IPS-NIHi7 (cell line): ENCODE measurements at regions not wholly inside any gene's neighbourhood (a gene's known extent, or its start where the extent isn't known, plus 50 kb on each side); places are given as distances from the start of the nearest gene placed in this dataset.

Experiments used
- DNase-seq: peaks from one replicate; pipeline ENCODE4 v3.0.0; 2012; ENCODE audit warnings: mixed read lengths; ENCODE audit errors: extremely low spot score

DNA sequence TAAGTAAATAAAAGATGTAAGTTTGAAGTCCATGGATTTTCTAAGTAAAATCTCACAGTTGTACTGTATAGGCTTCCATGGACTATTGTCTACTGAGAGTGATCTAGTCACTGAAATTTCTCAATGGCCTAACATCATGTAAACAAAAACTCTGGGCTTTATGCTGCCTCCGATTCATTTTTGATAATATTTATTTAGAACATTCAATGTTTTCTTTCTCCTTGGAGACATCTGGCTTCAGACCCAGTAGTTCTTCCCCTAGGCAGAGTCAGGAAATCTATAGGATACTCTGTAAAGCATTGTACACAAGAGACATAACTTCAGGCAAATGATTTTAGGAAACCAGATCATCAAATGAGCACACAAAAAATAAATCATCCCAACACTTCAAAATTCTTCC, 1208.6 kb upstream of the ZEB2 start:
- DNase-seq, result no peak

DNA sequence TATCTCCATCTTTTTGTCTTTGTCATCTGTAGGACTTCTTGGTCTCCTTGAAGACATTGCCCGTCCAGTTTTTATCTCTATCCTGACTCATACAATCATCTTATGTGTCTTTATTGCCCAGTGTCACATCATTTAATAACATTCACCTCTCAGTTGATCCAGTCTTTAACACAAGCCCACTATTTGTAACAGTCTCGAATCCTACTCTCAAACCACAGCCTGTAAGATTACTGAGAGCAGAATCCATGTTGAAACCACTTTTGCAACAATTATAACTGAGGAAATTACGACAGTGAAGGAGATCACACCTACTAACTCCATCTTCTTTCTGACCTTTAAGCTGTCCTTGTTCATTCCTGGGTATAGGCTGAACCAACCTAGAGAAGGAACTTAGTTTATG, 1206.0 kb upstream of the ZEB2 start:
- no peak for DNase-seq

DNA sequence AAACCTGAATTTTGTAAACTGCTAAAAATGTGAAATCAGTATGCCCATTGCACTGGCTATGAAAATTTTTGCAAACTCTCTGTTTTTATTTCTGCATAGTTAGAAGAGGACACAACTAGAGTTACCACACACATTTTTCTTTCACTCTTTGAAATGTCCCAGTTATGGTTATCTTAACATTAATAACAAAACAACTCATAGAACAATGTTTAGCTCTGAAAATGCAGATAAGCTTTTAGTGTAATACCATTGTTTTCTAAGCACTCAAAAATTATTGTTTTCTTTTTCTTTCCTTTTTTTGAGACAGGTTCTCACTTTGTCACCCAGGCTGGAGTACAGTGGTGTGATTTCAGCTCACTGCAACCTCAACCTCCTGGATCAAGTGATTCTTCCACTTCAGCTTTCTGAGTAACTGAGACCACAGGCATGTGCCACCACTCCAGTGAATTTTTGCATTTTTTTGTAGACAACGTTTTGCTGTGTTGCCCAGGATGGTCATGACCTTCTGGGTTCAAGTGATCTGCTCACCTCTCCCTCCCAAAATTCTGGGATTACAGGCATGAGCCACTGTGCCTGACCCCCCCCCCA, 1204.5 kb upstream of the ZEB2 start:
- no peak for DNase-seq

DNA sequence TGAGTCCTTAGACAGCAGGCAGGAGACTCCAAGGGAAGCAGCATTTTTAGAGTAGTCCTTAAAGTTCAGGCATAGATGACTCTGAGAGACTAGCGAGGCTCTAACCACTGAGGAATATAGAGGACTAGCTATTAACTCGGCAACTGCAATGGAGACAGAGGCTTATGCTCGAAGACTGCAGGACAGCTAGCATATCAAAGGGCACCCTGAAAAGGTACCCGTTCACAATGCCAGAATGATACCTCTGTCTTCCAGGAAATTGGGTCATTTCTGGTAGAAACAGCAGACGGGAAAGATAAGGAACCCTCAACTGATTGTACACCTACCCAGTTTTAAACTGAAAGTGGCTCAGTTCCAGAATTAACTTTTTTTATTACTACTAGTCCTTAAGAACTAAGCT, 1204.0 kb upstream of the ZEB2 start:
- no peak for DNase-seq

DNA sequence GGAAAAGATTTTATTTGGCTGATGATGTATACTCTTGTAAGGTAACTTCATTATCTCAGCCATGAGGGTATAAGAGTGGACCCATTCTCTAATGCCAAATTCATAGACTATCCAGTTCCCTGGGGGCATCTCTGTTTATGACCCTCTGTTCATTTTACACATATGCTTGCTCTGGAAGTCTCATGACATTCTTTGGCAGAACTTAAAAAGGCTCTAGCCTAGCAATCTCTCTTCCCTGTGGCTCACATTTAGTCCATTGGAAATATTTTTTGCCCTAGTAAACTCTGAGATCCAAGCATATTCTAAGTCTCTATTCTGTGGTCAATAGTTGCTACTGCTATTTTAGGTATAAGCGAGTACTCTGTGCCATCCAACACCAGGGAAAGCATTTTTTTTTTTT, 1201.8 kb upstream of the ZEB2 start:
- no peak for DNase-seq

DNA sequence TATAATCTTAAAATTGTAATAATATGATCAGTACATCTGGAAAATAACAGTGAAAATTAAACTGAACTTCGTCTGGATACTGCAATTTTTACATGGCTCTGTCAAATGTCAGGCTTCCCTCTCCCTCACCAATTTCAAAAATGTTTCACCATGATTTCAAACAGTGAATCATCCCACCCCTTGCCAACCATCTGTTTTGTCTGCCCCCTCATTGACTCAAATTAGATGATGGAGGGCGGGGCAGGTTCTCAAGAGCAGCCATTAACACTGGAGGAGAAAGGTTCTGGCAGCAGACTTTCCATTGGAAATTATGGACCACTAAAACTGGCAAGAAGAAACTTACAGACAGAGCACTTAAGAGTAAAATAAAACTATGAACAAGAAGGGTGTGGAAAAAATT, 1195.7 kb upstream of the ZEB2 start:
- no peak for DNase-seq

DNA sequence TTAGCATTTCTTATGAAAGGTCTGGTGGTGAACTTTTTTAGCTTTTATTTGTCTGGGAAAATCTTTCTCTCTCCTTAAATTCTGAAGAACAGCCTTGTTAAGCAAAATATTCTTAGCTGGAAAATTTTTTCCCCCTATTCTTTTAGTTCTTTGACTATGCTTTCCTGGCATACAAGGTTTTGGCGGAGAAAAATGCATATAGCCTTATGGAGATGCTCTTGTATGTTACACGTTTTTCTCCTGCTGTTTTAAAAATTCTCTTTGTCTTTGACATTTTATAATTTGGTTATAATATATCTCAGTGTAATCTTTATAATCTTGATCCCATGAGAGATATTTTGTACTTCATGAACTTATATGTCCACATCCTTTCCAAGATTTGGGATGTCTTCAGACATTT, 1190.4 kb upstream of the ZEB2 start:
- no peak for DNase-seq

DNA sequence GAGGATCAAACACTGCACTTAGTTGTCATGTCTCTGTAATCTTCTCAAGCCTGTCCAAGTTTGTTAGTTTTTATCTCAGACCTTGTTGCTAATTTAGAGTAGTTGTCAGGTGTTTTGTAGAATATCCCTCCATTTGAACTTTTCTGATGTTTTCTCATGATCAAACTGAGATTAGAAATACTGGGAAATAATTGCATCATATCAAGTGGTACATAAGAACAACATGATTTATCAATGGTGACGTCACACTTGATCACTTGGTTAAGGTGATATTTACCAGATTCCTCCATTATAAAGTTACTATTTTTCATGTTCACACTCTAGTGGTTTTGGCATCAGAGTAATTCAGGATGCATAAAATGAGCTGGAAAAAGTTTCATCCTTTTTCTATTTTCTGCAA, 1182.4 kb upstream of the ZEB2 start:
- no peak for DNase-seq

DNA sequence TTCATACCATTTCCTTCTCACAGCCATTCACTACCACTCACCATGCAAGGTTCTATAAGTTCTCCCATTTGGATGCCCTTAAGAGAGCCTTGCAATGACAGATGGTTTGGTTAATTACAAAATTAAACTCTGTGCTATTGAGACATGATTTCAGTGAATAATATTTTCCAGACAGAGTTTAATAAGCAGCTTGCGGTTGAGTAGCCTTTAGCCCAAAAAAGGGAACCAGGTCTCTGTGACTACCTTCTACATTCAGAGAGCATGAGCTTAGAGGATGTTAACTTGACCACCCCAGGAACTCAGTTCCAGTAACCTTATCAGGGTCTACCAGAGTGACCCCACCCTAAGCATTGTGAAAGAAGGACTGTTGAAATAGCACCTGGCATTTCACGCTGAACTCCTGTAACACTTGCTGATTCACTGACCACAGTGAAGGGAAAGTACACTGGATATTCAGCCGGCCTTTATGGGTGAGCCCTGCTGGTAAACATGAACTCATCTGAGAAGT, 1173.1 kb upstream of the ZEB2 start:
- no peak for DNase-seq

DNA sequence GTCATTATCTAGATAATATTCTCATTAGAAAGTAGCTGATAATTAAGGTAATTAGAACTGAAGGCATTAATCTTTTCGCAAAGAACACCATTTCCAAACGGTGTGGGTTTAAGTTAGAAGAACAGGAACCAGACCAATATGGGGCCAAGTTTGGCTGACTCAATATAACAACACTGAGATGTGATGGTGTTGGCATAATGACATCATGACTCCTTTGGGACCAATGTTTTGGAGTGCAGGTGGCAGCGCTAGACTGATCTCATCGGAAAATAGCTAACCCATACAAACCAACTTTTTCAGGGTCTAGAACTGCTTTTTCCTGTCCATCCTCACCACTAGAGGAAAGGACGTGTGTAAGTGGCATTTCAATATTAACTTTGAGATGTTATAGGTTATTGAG, 1171.7 kb upstream of the ZEB2 start:
- DNase-seq, result no peak

DNA sequence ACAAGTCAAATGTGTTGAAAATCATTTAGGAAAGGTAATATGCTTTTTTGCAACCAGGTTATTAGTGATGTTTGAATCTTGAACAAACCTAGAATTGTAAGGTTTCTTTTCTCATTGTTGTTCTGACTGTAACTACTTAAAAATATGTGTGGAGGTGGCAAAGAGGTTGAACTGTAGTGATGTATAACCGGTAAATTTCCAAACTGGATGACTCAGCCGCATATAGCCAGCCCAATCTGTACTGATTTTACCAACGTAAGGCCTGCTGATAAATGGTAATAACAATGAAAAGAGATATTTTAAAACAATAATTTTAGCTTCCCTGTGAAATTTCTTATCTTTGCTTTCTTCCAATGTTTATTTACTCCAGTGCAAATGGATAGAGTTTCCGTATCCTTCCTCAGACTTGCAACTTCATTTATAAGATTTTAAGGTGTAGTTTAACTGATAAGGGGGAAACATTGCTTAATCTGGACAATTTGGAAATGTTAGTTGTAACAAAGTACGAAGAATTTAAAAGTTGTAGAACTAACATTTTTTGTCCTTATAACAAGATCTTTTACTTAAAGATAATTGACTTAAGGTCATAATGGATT, 1170.4 kb upstream of the ZEB2 start:
- no peak for DNase-seq

DNA sequence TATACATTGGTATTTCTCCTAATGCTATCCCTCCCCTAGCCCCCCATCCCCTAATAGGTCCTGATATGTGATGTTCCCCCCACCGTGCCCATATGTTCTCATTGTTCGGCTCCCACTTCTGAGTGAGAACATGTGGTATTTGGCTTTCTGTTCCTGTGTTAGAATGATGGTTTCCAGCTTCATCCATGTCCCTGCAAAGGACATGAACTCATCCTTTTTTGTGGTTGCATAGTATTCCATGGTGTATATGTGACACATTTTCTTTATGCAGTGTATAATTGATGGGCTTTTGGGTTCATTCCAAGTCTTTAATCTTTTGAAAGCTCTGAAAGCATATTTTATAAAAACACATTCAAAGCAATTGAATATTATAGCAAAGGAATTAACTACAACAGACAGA, 1169.4 kb upstream of the ZEB2 start:
- no peak for DNase-seq

DNA sequence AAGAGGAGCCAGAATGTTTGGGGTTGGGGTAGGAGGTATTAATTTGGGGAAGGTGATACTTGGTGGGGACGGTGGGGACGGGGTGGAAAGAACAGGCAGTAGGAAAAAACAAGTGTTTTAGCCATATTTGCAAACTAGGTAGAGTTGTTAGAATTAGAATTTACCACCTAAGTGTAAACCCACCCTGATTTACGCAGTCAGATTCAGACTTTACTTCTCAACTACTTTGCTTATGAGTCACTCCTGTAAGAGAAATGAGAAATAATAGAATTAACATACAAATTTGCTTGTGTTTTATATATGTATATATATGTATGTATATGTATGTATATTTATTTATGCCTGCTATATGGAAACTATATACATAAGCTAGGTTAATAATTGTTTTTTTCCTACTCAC, 1168.2 kb upstream of the ZEB2 start:
- no peak for DNase-seq

DNA sequence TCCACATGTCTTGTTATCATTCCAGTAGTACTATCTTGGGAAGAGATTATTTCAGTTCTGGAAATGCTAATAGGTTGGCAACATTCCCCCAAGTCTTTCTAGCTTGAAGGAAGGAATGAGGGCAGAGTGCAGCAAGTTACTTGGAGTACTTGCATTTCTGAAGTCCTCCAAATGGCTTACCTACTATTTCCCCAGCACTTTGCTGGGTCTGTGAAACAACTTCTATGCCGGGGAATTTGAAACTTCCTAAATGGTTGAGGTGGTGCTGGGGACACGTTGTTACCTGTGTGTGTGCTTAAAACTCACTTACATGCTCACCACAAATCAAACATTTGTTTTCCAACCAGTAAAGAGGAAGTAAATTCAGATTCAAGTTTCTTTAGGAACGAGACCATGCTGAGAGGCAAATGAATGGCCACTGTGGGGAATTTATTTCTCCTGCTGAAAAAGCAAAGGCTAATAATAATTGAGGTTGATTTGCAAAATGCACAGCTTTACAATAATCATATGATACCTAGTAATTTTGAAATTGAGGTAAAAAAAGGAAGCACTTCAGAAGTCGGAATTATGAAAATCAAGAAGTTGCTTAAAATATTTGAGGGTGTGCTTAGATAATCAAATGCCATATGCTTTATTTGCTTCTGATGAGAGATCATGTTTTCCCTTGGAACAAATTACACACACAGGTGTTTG, 1167.7 kb upstream of the ZEB2 start:
- peak; percentile 13 for DNase-seq

DNA sequence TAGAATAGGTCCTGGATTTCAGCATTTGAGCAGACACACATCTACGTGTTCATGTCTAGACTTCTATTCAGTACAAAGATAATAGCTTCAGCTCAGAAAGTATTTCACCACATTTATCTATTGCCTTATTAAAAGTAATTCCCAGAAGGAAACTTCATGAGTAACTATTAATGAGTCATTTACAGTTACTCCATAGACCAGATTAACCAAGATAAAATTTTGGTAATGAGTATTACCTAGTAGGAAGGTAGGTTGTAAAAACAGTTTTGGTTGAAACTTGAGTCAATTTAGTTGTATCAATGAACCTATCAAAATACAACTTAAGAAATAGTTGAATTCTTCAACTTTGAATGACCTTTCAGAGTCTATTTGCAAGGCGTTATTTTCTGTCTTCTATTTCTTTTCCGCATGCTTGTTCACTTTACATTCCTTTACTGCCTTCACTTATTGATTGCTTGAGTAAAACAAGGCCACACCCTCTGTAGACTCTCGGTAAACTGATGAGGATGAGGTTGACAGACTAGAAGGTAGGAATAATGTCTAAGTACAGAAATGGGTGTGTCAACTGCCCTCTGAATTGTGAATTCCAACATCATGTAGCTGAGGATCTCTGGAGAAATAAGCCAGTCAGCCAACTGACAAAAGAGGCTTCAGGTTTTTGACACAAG, 1165.6 kb upstream of the ZEB2 start:
- DNase-seq, result no peak

DNA sequence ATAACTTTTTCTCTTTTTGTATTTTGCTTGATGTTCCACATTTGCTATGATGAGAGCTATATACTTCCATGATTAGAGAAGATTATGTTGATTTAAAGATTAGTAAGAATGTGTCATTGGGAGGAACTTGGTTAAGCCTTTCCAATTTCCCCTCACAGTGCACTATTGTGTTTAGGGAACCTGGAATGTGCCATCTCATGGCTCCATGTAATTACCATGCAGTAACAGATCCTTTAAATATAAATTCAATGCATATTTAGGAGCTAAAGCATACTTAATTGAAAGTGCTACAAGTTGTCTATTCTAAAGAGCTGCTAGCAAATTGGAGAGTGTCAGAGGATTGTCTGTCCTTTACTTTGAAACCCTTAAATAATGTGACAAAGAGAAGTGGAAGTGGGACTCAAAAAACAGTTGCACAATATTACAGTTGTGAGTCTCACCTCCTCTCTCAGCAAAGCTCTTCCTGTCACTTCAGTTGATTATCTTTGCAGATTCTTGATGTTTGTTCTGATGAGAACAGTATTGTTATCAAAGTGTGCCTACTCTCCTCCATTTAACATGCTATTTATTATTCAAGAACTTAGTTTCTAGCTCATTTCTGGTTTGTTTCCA, 1162.7 kb upstream of the ZEB2 start:
- no peak for DNase-seq

DNA sequence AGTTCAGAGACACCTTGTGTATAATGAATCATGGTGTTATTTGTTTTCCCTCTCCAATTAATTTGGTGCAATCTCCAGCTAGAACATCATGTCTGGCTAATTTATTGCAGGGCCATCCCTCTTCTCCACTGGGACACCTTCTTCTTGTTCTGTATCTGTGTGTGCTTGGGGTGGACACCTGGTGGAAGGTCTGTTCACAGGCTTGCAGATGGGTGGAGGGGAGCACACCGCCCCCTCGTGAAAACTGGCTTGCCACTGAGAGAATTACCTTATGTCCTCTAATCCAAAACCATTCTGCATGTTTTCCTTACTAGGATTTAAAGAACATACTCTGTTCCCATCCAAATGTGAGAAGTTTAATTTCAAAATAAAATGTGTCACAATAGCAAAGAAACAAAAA, 1160.4 kb upstream of the ZEB2 start:
- no peak for DNase-seq

DNA sequence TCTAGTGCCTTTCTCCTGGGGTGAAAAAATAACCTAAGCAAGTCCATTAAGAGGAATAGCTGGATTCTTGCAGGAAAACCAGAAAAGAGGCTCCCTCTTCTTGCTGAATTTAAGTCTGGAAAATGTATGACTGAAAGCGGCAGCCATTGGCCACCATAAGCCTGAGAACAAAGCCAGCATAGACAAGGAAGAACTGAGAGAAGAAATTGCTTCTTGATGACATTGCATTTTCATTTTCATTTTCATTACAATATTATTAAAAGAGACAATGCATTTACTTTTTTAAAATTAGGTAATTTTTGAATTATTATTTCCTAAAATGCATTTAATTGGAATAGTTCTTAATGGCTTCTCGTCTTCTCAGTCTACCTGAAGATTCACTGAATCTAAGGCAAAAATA, 1157.5 kb upstream of the ZEB2 start:
- no peak for DNase-seq

DNA sequence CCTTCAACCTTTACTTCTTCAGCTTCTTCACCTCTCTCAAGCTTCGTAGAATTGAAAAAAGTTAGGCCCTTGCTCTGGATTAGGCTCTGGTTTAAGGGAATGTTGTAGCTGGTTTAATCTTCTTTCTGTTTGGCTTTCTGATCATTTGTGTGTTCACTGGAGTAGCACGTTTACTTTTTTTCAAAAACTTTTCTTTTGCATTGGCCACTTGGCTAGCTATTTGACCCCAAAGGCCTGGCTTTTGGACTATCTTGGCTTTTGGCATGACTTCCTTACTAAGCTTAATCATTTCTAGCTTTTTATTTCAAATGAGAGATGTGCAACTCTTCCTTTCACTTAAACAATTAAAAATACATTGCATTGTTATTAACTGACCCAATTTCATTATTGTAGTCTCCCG, 1154.8 kb upstream of the ZEB2 start:
- DNase-seq, result no peak

DNA sequence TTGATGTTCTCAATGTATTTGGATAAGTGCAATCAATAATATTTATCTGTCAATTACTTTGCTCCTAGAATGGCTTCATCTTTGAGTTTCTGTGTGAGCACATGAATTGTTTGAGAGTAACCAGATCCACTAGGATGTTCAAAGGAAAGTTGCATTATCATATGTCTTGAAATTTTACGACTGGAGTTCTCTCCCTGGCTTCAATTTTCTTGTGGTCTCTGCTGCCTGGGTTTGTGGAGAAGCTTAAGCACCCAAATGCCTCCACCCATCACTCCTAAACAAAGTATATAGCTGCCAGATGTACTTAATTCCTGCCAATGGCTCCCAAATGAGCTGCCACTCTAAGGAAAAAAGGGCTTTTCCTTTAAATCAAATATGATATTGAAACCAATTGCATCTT, 1149.4 kb upstream of the ZEB2 start:
- no peak for DNase-seq

DNA sequence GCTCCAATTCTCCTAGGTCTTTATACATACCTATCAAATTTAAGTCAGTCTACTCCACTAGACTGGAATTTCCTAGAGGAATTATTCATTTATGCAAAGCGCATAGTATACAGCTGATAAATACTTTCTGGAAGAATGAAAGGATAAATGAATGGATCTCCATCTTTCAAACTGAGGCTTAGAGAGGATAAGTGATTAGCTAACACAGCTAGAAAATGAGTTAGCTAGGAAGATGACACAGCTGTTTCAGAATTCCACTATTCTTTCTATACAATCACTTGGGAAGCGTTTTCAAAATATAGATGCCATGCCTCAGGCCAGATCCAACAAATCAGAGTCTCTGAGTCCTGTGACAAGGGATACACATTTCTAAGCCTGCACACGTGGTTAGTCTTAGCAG, 1146.6 kb upstream of the ZEB2 start:
- no peak for DNase-seq

DNA sequence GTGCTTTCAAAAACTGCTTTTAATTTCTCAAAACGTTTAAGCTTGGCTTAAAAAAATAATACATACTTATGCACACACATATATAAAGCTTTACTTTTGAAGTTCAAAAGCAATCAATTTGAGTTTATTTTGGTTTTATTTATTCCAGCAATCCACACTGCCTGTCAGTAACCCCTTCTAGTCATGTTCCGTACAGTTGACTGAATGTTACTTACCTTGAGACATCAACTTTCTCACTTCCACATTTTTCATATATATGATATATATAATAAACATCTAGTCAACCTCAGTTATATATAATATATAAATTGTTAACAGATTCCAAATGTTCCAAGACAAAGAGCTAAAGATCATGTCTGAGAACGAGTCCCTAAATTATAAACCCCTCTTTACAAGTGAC, 1137.3 kb upstream of the ZEB2 start:
- no peak for DNase-seq
